HG03196 (cell line): ENCODE measurements at regions not wholly inside any gene's neighbourhood (a gene's known extent, or its start where the extent isn't known, plus 50 kb on each side); places are given as distances from the start of the nearest gene placed in this dataset.
"Not testable (repeated sequence)": the region's sequence is repeated elsewhere in the genome, so short reads cannot be mapped to it uniquely, and the experiment has no call there.

ENCODE experiments used
- ATAC-seq: cut with Tn5 transposase; IDR thresholded peaks from one replicate; pipeline ENCODE4 v1.9.1; 2021; ENCODE audit not compliant: unreplicated experiment

GRCh38 chr11:98411777-98412176, 609.0 kb upstream of the CNTN5 start:
- no peak for ATAC-seq

GRCh38 chr11:98417256-98417755, 603.4 kb upstream of the CNTN5 start:
- ATAC-seq, result no peak

GRCh38 chr11:98423933-98424332, 596.8 kb upstream of the CNTN5 start:
- no peak for ATAC-seq

- not testable (repeated sequence) for ATAC-seq
Measured at GRCh38 chr11:98424773-98425172, 596.0 kb upstream of the CNTN5 start.

GRCh38 chr11:98431463-98432359, 589.0 kb upstream of the CNTN5 start:
- ATAC-seq, result no peak

GRCh38 chr11:98434296-98434695, 586.5 kb upstream of the CNTN5 start:
- ATAC-seq, result no peak

GRCh38 chr11:98453378-98453777, 567.4 kb upstream of the CNTN5 start:
- no peak for ATAC-seq

- ATAC-seq, result no peak
Measured at GRCh38 chr11:98455500-98456307, 565.0 kb upstream of the CNTN5 start.

- no peak for ATAC-seq
Measured at GRCh38 chr11:98456308-98456680, 564.5 kb upstream of the CNTN5 start.

GRCh38 chr11:98495016-98495415, 525.7 kb upstream of the CNTN5 start:
- no peak for ATAC-seq

- ATAC-seq, result no peak
Measured at GRCh38 chr11:98495601-98496000, 525.1 kb upstream of the CNTN5 start.

GRCh38 chr11:98507208-98507607, 513.5 kb upstream of the CNTN5 start:
- ATAC-seq, result no peak

GRCh38 chr11:98512938-98513337, 507.8 kb upstream of the CNTN5 start:
- ATAC-seq, result no peak

GRCh38 chr11:98531576-98531975, 489.2 kb upstream of the CNTN5 start:
- no peak for ATAC-seq

GRCh38 chr11:98536023-98536422, 484.7 kb upstream of the CNTN5 start:
- no peak for ATAC-seq

GRCh38 chr11:98538358-98538757, 482.4 kb upstream of the CNTN5 start:
- not testable (repeated sequence) for ATAC-seq

GRCh38 chr11:98545544-98546175, 475.1 kb upstream of the CNTN5 start:
- no peak for ATAC-seq

- ATAC-seq, result no peak
Measured at GRCh38 chr11:98549571-98549970, 471.2 kb upstream of the CNTN5 start.

- no peak for ATAC-seq
Measured at GRCh38 chr11:98559961-98560360, 460.8 kb upstream of the CNTN5 start.

- ATAC-seq, result no peak
Measured at GRCh38 chr11:98561252-98561651, 459.5 kb upstream of the CNTN5 start.

GRCh38 chr11:98561877-98562395, 458.8 kb upstream of the CNTN5 start:
- no peak for ATAC-seq
